Stimulated activated CD8-positive, alpha-beta memory T cell treated with anti-CD3 and anti-CD28 coated beads, Interleukin-12 subunit alpha, Interleukin-12 subunit beta, amount 100 ng/mL, for 4 hours (primary cell): ENCODE measurements at regions not wholly inside any gene's neighbourhood (a gene's known extent, or its start where the extent isn't known, plus 50 kb on each side); places are given as distances from the start of the nearest gene placed in this dataset.
"Not testable (repeated sequence)": the region's sequence is repeated elsewhere in the genome, so short reads cannot be mapped to it uniquely, and the experiment has no call there.

Experiments used
- DNase-seq: peaks from one replicate; pipeline ENCODE4 v3.0.0-alpha.2; 2020; ENCODE audit warnings: low read depth

DNA sequence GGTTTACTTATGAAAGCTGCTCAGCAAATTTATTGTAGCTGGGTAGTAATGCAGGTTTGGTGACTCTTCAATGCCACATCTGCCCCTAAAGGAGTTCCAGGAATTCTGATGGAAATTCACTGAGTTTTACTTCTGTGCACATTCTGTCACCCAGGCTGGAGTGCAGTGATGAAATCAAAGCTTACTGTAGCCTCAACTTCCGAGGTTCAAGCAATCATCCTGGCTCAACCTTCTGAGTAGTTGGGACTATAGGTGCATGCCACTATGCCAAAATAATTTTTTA lies 150.6 kb upstream of the RUNX1 start:
- DNase-seq = no peak

DNA sequence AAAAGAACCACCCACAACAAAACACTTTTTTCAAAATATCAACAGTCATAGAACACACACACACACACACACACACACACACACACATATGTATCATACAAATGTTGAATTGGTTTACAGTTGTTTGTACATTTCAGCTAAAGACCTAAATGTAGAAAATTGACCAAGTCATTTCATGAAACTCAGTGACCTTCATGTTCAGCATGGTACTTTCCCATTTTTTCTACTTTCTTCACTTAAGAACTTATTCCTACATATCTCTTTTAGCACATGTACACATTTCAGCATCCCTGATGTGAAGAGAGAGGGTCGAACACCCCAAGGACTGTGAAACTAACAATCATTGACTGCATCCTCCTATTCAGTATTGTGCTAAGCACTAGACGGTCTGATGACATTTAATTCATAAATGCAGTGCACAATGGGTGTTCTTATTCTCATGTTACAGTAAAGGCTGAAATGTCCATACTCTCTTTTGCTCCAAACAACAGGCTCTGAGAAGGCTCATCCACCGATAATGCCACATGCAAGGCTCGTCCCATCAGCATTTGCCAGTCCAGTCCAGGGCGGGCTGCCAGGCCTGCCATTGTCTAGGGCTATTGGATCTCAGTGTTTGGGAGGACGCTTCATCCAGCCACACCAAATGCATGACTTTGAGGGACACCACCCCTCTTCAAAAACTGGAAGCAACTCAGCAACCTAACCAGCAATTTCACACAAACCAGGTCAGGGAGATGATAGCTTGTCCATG lies 150.1 kb upstream of the RUNX1 start:
- DNase-seq = no peak

DNA sequence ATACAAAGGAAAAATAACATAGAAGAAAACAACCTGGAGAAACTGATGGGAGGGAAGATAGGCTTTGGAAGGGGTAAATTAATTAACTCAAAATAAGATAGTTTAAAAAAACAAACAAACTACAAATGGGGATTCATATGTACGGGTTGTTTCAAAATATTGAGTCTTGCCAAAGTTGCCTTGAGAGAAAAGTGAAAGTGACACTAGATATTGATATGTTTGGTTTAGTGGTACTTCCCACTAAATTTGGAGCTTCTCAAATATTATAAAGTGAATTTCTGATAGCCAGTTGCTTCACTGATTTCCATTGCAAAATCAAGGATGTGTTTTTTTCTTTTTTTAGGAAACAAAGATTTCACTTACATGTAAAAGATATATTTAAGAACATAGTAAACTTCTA lies 149.5 kb upstream of the RUNX1 start:
- DNase-seq = no peak

DNA sequence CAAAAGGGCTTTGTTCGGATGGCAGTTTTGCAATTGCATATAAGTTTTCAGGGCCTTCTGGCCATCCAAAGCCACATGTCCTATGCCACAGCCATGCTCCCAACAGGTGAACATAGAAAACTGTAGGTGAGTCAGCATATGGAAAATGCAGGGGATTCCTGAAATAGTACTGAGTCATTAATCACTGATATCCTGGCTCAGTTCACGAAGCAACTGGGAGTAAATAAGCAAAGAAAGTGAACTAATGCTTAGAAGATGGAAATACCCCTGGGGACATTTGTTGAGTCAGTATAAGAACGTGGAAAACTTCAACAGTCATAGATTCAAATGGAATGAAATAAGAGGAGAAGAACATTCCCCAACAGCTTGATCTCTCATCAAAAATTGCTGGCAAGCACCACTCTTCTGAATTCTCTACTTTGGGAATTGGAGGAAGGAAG lies 148.9 kb upstream of the RUNX1 start:
- DNase-seq = no peak

DNA sequence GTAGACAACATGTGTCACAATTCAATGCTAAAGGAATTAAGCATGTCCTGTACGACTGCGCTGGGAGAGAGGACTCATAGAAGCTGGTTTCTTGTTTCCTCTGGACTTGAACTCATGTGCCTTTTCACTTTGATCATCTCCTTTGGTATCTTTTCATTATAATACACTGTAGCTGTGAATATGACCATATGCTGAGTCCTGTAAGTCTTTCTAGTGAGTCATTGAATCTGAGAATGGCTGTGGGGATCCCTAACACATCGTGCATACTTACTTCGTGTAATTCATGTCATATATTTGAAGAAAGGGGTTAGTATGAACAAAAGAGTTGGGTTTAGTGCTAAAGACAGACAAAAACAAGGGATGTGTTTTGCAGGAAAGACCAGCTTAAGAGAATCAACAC lies 148.1 kb upstream of the RUNX1 start:
- DNase-seq = no peak

DNA sequence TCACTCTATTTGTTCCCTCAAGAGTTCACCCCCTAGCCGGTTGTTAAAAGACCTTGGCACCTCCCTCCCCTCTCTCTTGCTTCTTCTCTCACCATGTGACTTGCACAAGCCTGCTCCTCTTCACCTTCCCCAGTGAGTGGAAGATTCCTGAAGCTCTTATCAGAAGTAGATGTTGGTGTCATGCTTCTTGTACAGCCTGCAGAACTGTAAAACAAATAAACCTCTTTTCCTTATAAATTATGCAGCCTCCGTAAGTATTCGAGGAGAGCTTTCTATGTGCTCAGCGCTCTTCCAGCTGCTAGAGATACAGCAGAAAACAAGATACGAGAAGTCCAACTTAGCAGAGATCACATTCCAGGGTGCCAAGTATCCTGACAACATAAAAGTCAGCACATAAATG lies 147.0 kb upstream of the RUNX1 start:
- no peak for DNase-seq

DNA sequence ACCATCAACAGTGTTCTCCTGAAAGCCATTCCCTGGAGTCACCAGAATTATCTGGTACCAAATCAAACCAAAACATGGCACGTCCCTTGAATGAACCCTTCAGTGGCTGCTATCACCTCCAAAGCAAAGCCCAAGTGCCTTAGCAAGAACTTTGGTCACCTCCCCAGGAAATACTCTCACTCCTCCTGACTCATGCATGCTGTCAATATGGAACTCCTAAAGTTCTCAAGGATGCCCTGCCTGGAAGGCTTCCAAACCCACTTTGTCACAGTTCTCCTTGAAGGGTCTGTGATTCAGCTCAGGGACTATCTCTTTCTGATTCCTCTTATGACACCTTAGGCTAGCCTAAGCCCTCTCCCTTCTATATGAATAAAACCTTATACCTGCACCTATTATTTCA lies 146.1 kb upstream of the RUNX1 start:
- no peak for DNase-seq

DNA sequence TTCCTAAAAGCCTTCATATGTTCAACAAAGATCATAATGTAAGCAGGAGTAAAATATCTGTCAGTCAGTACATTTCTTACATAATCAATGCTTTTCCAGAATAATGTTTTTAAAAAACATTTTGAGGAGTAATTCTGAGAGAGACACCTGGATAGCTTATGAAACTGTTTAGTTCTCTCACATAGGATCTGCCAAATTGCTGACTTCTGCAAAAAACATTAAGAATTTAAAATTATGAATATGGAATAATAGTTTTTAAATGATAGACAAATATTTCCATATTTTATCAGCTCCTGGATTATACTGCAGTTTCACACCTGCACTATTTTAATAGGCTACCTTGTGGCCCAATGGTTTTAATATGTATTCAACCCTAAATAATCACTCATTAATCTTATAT lies 142.7 kb upstream of the RUNX1 start:
- DNase-seq = no peak

DNA sequence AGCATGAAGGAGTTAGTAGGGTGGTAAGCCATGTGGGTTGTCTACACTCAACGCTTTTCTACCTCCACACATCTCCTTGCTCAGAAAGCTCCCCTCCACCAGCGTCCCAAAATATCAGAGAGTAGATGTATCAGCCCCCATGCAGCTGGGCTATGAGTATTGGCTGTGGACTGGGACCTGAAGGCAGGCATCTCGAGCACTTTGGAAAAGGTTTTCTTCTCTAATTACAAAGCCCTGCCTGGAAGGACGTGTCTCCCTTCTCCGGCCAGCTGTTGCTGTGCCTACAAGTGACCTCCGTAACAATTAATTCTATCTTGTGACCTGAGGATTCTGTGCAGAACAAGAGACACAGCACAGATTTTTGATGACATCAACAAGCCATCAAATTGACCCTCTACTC lies 142.0 kb upstream of the RUNX1 start:
- DNase-seq = no peak

DNA sequence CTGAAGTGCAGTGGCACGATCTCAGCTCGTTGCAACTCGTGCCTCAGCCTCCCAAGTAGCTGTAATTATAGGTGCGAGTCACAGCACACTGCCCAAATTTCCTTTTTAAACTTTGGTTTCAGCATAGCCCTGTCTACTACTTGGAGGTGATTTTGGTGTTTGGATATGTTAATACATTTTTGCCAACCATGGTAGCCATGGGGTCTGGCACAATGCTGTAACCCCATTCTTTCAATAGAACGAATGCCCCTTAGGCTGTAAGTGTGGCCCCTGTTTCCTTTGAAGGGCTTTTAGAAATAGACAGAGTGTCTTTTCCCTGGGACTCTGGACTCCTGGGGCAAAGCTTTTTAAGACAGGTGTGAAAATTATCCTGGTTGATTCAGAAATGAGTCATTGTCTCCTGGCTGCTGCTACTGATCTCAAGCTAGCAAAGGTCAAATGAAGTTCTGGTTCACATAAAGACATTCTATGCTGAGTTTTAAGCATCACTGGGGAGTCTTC lies 141.1 kb upstream of the RUNX1 start:
- no peak for DNase-seq

DNA sequence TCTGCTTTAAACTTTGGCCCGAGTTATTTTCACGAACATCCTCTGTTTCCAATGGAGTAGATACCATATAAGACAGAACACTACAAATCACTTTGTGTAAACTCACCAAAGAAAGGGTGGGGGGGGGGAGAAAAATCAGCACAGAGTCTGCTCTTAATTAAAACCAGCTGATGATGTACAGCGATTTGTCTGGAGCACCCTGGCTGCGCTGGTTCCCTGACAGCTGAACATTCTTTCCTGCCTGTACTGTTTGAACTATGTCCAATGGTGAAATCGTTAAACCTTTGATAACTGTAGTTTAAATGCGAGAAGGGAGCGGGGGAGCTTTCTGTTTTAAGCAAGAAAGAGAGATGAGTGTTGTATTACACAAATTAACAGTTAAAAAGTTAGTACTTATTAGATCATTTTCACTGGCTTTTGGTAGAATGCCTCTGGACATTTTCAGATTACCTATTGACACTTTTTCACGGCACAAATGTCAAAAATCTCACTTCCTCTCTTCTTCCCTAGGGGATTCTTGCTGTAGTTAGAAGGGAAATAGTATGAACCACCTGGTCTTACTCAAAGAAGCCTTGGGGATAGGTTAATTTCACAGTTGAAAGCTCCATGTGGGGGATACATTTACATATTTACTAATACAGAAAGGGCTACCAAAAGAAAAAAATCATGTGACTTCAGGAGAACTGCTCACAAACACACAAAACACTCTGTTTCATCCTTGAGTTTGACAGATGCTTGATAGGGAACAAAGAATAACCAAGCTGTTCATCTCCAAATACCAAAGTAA lies 140.2 kb upstream of the RUNX1 start:
- no peak for DNase-seq

DNA sequence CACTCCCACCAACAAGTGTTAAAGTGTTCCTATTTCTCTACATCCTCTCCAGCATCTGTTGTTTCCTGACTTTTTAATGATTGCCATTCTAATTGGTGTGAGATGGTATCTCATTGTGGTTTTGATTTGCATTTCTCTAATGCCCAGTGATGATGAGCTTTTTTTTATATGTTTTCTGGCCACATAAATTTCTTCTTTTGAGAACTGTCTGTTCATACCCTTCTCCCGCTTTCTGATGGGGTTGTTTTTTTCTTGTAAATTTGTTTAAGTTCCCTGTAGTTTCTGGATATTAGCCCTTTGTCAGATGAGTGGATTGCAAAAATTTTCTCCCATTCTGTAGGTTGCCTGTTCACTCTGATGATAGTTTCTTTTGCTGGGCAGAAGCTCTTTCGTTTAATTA lies 134.3 kb upstream of the RUNX1 start:
- not testable (repeated sequence) for DNase-seq

DNA sequence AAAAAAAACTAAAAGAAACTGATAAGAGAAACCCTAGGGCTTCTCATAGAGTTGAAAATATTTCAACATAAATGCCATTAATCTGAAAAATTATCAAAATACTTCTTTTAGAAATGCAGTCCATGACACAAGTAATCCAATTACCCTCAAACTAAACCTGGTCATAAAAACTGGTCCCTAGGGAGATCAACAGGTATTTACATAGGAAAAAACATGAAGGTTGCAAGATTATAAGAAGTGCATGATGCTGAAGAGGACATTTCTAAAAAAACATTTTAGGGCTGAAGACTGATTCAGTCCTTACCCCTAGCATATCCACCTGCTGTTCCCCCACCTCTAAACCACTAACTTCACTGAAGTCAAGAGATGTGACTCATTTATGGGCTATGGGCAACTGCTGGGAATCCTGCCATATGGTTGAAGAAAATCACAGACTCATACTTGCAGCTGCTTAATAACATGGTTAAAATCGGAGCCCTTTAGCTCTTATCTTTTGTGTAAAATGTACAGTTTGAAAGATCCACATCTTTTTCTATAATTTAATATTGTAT lies 131.0 kb upstream of the RUNX1 start:
- no peak for DNase-seq

DNA sequence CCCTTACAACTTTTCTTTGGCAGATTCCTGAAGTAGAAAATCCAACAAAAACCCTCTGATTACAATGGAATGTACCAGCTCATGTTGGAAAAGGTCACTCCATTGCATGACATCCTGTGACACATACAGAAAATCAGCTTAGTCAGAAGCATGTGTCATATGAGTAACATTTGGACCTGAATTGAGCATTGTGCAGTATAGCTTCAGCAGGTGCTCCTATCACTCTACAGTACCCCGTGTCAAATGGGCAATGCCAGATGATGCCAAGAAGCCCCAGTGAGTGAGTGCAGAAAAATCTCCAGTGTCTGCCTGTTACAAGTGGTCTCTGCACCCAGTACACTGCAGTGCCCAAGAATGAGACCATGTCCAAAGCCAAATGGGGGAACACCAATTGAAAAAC lies 129.7 kb upstream of the RUNX1 start:
- no peak for DNase-seq

DNA sequence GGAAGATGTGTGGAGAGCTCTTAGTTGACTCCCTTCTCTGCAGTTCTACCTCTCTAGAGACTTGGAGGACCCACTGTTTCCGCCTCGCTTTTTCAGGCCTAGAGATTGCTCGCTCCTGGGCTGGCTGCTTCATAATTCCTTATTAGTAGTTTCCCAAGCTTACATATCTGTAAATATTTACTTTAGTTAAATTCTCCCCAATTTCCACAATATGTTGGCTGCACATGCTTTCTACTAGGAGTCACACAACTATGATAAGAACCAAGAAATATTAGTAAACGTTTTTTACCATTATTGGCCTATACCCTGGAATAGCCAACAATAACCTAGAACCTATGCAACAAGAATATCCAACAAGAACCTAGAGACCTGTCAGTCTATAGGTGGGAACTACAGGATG lies 129.0 kb upstream of the RUNX1 start:
- DNase-seq = no peak

DNA sequence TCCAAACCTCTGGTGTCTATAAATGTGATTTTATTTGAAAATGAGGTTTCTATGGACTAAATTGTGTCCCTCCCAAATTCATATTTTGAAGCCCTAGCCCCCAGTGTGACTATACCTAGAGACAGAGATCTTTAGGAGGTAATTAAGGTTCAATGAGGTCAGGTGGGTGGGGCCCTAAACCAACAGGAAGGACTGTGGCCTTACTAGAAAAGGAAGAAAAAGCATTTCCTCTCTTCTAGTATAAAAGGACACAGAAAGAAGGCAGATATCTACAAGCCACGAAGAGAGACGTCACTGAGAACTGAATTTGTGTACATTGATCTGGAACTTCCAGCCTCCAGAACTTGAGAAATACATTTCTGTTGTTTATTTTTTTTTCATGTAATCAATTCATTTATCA lies 123.1 kb upstream of the RUNX1 start:
- DNase-seq = no peak

DNA sequence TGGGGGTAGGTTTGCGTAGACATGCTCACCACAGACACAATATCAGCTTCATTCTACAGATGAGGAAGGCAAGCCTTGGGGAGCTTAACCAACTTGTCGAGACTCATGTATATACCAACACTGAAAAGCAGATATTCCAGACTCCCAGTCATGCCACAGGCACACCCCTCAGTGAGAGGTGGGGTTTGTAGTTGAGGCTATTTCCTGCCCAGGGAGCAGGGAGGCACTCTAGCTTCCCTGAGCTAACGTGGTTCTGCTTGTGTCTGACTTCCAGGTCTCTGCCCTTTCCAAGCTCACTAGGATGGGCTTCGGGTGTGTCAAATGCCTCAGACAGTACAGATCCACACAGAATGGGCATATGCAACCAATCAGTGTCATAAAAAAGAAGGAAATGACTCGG lies 122.3 kb upstream of the RUNX1 start:
- DNase-seq = no peak

DNA sequence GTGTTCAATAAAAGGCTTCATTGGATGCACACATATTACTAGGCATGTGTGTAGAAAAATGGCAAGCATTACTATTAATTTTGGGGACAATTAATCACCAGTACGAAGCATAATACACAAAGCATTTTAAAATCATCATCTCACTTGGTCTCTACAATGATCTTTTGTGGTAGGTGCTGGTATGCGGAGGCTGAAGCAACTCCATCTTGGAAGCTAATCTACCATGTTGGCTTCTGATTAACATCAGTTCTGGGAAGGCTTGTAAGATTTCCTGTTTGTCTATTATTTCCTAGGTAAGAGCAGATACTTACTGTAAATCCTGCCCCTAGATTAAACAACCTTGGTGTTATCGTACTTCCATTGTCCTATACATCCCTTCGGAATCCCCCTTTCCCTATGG lies 121.7 kb upstream of the RUNX1 start:
- no peak for DNase-seq

DNA sequence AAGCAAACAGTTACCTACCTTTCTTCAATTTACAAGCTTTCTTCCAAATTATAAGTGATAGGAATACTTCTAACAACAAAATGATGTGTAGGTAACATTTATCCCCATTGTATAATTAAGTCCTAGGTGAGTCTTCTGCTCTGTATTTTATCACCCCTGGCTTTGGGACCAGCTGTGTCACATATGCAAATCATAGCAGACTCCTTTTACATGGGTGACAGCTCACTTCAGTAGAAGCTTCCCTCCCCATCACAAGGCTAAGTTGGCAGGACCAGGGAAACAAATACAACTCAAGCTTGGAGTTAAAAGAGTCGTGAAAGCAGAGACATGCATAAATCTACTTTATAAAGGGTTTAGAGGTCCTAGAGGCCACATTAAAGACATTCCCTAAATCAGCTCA lies 121.1 kb upstream of the RUNX1 start:
- DNase-seq = no peak

DNA sequence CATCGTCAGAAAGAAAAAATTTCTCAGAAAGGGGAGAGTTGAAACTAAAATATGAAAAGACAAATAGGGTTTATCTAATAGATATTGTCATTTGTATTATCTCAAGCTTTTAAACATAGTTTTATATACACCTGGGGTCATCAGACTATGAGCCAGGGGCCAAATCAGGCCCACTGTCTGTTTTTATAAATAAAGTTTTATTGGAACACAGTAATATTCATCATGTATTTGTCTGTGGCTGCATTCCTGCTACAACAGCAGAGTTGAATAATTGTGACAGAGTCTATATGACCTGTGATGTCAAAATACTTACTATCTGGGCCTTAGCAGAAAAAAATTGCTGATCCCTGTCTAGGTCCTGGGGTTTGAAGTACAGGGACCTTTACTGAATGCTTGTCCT lies 120.5 kb upstream of the RUNX1 start:
- DNase-seq = no peak

DNA sequence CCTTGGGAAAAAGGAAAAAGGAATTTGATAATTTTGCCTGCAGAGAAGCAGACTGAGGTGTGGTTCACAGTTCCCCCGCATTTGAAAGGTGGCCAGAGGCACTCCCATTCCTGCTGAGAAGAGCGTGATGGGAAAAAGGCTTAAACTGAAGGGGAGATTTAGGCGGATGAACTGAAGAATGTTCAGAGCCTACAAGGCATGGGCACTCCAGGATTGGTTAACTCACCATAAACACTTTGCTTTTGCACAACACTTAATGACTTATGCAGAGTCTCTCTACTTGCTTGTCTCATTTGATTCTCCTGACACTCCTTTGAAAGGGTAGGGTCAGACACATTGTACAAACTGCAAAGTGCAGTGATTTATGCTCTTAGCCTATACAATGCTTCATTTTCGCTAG lies 119.6 kb upstream of the RUNX1 start:
- no peak for DNase-seq

DNA sequence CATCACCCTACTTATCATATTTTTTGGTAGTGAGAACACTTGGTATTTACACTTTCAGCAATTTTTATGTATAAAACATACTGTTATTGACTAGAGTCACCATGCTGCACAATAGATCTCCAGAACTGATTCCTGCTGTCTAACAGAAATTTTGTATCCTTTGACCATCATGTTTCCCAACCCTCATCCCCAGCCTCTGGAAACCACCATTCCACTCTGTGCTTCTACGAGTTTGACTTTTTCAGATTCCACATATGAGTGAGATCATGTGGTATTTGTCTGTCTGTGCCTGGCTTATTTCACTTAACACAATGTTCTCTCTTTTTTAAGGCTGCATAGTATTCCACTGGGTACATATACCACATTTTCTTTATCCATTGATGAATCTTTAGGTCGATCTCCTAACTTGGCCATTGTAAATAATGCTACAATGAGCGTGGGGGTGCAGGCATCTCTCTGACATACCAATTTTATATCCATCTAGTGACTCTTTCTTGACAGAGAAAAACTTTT lies 115.9 kb upstream of the RUNX1 start:
- DNase-seq = no peak

DNA sequence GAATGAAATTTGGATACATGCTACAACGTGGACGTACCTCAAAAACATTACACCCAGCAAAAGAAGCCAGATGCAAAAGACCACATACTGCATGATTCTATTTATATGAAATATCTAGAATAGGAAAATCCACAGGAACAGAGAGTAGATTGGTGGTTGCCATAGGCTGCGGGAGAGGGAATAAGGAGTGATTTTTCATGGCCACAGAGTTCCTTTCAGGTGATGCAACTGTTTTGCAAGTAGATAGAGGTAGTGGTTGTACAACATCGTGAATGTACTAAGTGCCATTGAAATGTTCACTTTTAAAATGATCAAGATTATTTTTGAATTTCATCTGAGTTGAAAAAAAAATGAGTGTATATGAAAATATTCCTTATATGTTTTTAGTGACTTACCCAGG lies 115.3 kb upstream of the RUNX1 start:
- no peak for DNase-seq
